Caco-2 (cell line): ENCODE measurements at regions not wholly inside any gene's neighbourhood (a gene's known extent, or its start where the extent isn't known, plus 50 kb on each side); places are given as distances from the start of the nearest gene placed in this dataset.

ENCODE experiments used
- BruUV-seq: library from RNA; stranded (reverse); fragments of 400-500 nt; replicated peaks from 2 replicates; lab custom pipeline; 2021; lab: Mats Ljungman, UMichigan
- CTCF ChIA-PET: fragments of 300-600 bp; sonication (Branson Sonifier 250); formaldehyde crosslinking; loops from one replicate; lab custom pipeline; 2022; ENCODE audit warnings: antibody characterized with exemption; lab: Charles Lee
- POLR2A ChIA-PET: fragments of 300-600 bp; sonication (Branson Sonifier 250); formaldehyde crosslinking; loops from one replicate; lab custom pipeline; 2022; ENCODE audit warnings: antibody characterized with exemption; lab: Charles Lee
- DNase-seq, 2 experiments: peaks; one replicate each; pipeline versions ENCODE4 v3.0.0 to v3.0.0-alpha.2; 2020 to 2022
- H3K27me3 ChIP-seq: replicated peaks from 2 replicates; pipeline ENCODE4 v1.6.0; 2011; ENCODE audit warnings: low read length; ENCODE audit not compliant: control insufficient read depth, insufficient read depth
- H3K36me3 ChIP-seq: 2 replicates; pipeline ENCODE4 v1.5.1; 2011; ENCODE audit warnings: low read length; ENCODE audit not compliant: control insufficient read depth, insufficient read depth
- H3K4me1 ChIP-seq: fragments of 250-450 bp; sonication (Bioruptor Pico); 2 replicates; pipeline ENCODE4 v1.5.1; 2020; ENCODE audit warnings: mild to moderate bottlenecking
- H3K4me3 ChIP-seq: 2 replicates; pipeline ENCODE4 v1.5.1; 2011; ENCODE audit warnings: low read depth, mild to moderate bottlenecking, control low read depth, low read length
- H3K9me3 ChIP-seq: fragments of 250-450 bp; sonication (Bioruptor Pico); 2 replicates; pipeline ENCODE4 v1.5.1; 2020; ENCODE audit warnings: mild to moderate bottlenecking, moderate library complexity
- H3K27ac Mint-ChIP-seq: one replicate; pipeline ENCODE4 v1.8.0; 2022; ENCODE audit warnings: mixed read lengths; ENCODE audit not compliant: unreplicated experiment
- H3K27me3 Mint-ChIP-seq: one replicate; pipeline ENCODE4 v1.8.0; 2022; ENCODE audit warnings: mixed read lengths; ENCODE audit not compliant: insufficient read depth, unreplicated experiment
- H3K36me3 Mint-ChIP-seq: one replicate; pipeline ENCODE4 v1.8.0; 2022; ENCODE audit warnings: mild to moderate bottlenecking, mixed read lengths; ENCODE audit not compliant: insufficient read depth, unreplicated experiment
- H3K4me1 Mint-ChIP-seq: one replicate; pipeline ENCODE4 v1.8.0; 2022; ENCODE audit warnings: low read depth, mixed read lengths; ENCODE audit not compliant: unreplicated experiment
- H3K4me3 Mint-ChIP-seq: one replicate; pipeline ENCODE4 v1.8.0; 2022; ENCODE audit warnings: mild to moderate bottlenecking, moderate library complexity, mixed read lengths; ENCODE audit not compliant: unreplicated experiment
- H3K9me3 Mint-ChIP-seq: one replicate; pipeline ENCODE4 v1.8.0; 2022; ENCODE audit warnings: mixed read lengths; ENCODE audit not compliant: unreplicated experiment
- intact Hi-C: fragments of 100-400 bp; cut with micrococcal nuclease; formaldehyde crosslinking; loops from one replicate; pipeline ENCODE4 v1.10.0; 2022; ENCODE audit not compliant: unreplicated experiment
- TF ChIP-seq, protein P1 (sequence below), 2 experiments: fragments of 200-600 bp in 1 of 2; IDR thresholded peaks; 1 replicate in 1 of 2; 2 replicates in 1 of 2; pipeline versions ENCODE4 v1.5.1 to v1.8.0; 2011 to 2022; ENCODE audit warnings: antibody characterized with exemption in 1 of 2, control low read depth in 1 of 2, inconsistent platforms in 1 of 2, low read depth in 1 of 2, low read length in 1 of 2, mild to moderate bottlenecking in 1 of 2, moderate library complexity in 1 of 2; ENCODE audit not compliant: insufficient read depth in 1 of 2, severe bottlenecking in 1 of 2, unreplicated experiment in 1 of 2

GRCh38 chr1:213759359-213760181, 228.2 kb upstream of the PROX1 start:
- Mint-ChIP-seq H3K9me3 (no peaks in the 10 kb centered on the region), H3K36me3 (no peaks in the 10 kb centered on the region), H3K4me1 (no peaks in the 10 kb centered on the region), H3K27ac (no peak overlapping the region), H3K4me3 (no peak overlapping the region), H3K27me3 (no peaks in the 10 kb centered on the region)
- H3K9me3 ChIP-seq = no peaks in the 10 kb centered on the region
- POLR2A ChIA-PET = no interaction called here
- no peak overlapping the region for H3K4me3 ChIP-seq
- CTCF ChIA-PET = no interaction called here
- H3K4me1 ChIP-seq = no peaks in the 10 kb centered on the region
- intact Hi-C loops = loop anchor here (10.0 kb wide), 1 partner anchor 385 kb away; no protein-coding TSS in a partner anchor
- TF ChIP-seq, protein P1, sequence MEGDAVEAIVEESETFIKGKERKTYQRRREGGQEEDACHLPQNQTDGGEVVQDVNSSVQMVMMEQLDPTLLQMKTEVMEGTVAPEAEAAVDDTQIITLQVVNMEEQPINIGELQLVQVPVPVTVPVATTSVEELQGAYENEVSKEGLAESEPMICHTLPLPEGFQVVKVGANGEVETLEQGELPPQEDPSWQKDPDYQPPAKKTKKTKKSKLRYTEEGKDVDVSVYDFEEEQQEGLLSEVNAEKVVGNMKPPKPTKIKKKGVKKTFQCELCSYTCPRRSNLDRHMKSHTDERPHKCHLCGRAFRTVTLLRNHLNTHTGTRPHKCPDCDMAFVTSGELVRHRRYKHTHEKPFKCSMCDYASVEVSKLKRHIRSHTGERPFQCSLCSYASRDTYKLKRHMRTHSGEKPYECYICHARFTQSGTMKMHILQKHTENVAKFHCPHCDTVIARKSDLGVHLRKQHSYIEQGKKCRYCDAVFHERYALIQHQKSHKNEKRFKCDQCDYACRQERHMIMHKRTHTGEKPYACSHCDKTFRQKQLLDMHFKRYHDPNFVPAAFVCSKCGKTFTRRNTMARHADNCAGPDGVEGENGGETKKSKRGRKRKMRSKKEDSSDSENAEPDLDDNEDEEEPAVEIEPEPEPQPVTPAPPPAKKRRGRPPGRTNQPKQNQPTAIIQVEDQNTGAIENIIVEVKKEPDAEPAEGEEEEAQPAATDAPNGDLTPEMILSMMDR (IDR thresholded peaks at IDR 0.05; ENCODE audit: insufficient read depth in 1 of 2, low read depth in 1 of 2, low read length in 1 of 2, severe bottlenecking in 1 of 2, unreplicated experiment in 1 of 2) = no peak
- no peaks in the 10 kb centered on the region; the same call in 1 of the 2 replicates for H3K27me3 ChIP-seq
- no peaks in the 10 kb centered on the region for H3K36me3 ChIP-seq
- BruUV-seq = no TSS peak
- peak in 1 of 2 experiments; percentile 14 for DNase-seq

- BruUV-seq = no TSS peak
- Histone ChIP-seq H3K27me3 (no peaks in the 10 kb centered on the region; the same call in 1 of the 2 replicates), H3K4me1 (no peaks in the 10 kb centered on the region), H3K9me3 (no peaks in the 10 kb centered on the region), H3K4me3 (no peak overlapping the region), H3K36me3 (no peaks in the 10 kb centered on the region)
- intact Hi-C loops = no loop called here
- Mint-ChIP-seq H3K36me3 (no peaks in the 10 kb centered on the region), H3K4me1 (no peaks in the 10 kb centered on the region), H3K27ac (no peak overlapping the region), H3K9me3 (no peaks in the 10 kb centered on the region), H3K27me3 (no peaks in the 10 kb centered on the region), H3K4me3 (no peak overlapping the region)
- ChIA-PET CTCF (no interaction called here), POLR2A (no interaction called here)
- TF ChIP-seq, protein P1 (IDR thresholded peaks at IDR 0.05; ENCODE audit: insufficient read depth in 1 of 2, low read depth in 1 of 2, low read length in 1 of 2, severe bottlenecking in 1 of 2, unreplicated experiment in 1 of 2) = no peak
- no peak for DNase-seq
Measured at GRCh38 chr1:213761845-213762407, 225.8 kb upstream of the PROX1 start.

DNA sequence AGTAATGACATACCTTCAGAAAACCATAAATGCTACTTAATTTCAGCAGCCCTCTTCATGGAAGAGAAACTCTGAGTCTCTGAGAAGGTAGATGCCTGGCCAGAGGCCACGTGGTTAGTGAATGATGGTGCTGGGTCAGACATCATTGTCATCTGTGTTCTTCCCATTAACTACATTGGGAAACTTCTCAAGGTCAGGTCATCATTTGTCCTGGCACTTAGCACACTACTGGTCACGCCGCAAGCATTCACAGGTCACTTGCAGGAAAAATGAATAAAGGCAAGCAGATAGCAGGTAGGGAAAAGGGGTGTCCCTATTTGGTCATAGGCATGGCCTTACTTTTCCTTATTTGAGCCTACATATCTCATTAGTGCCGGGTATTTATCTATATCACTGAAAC, 220.1 kb upstream of the PROX1 start:
- Histone ChIP-seq H3K4me3 (no peak overlapping the region), H3K36me3 (no peaks in the 10 kb centered on the region), H3K27me3 (no peaks in the 10 kb centered on the region), H3K9me3 (no peaks in the 10 kb centered on the region), H3K4me1 (no peaks in the 10 kb centered on the region)
- Mint-ChIP-seq H3K36me3 (no peaks in the 10 kb centered on the region), H3K4me3 (no peak overlapping the region), H3K9me3 (peaks cover 9% of the 10 kb centered on the region), H3K4me1 (no peaks in the 10 kb centered on the region), H3K27ac (no peak overlapping the region), H3K27me3 (no peaks in the 10 kb centered on the region)
- intact Hi-C loops = no loop called here
- no TSS peak for BruUV-seq
- ChIA-PET POLR2A (no interaction called here), CTCF (no interaction called here)
- TF ChIP-seq, protein P1 (IDR thresholded peaks at IDR 0.05; ENCODE audit: insufficient read depth in 1 of 2, low read depth in 1 of 2, low read length in 1 of 2, severe bottlenecking in 1 of 2, unreplicated experiment in 1 of 2) = no peak
- DNase-seq = no peak
